IgD-negative memory B cell (primary cell): ENCODE measurements at regions not wholly inside any gene's neighbourhood (a gene's known extent, or its start where the extent isn't known, plus 50 kb on each side); places are given as distances from the start of the nearest gene placed in this dataset.
"Not testable (repeated sequence)": the region's sequence is repeated elsewhere in the genome, so short reads cannot be mapped to it uniquely, and the experiment has no call there.

Experiments used
- H3K27ac Mint-ChIP-seq, 3 donors: one replicate each; pipeline ENCODE4 v1.8.0; 2020 to 2022; ENCODE audit warnings: mild to moderate bottlenecking in 3 of 3, mixed read lengths in 3 of 3, moderate library complexity in 1 of 3
- H3K27me3 Mint-ChIP-seq: one replicate; pipeline ENCODE4 v1.8.0; 2021; ENCODE audit warnings: mixed read lengths
- H3K36me3 Mint-ChIP-seq: one replicate; pipeline ENCODE4 v1.8.0; 2020; ENCODE audit warnings: mild to moderate bottlenecking, mixed read lengths
- H3K4me1 Mint-ChIP-seq, 3 donors: one replicate each; pipeline ENCODE4 v1.8.0; 2020 to 2022; ENCODE audit warnings: mixed read lengths in 3 of 3, mild to moderate bottlenecking in 1 of 3
- H3K4me3 Mint-ChIP-seq, 4 donors: one replicate each; pipeline ENCODE4 v1.8.0; 2020 to 2022; ENCODE audit warnings: mild to moderate bottlenecking in 4 of 4, mixed read lengths in 4 of 4, moderate library complexity in 3 of 4
- H3K9me3 Mint-ChIP-seq, 3 donors: one replicate each; pipeline ENCODE4 v1.8.0; 2020 to 2021; ENCODE audit warnings: mixed read lengths in 3 of 3, mild to moderate bottlenecking in 1 of 3

- H3K9me3 Mint-ChIP-seq, result no peaks in the 10 kb centered on the region
- no peak overlapping the region for H3K27ac Mint-ChIP-seq
- H3K27me3 Mint-ChIP-seq, result no peaks in the 10 kb centered on the region
- no peak overlapping the region for H3K4me3 Mint-ChIP-seq
- H3K4me1 Mint-ChIP-seq, result no peaks in the 10 kb centered on the region
- H3K36me3 Mint-ChIP-seq, result peaks cover 2% of the 10 kb centered on the region
Measured at GRCh38 chr10:28991333-28992270, 297.3 kb upstream of the LYZL1 start.

- Mint-ChIP-seq H3K4me3 (no peak overlapping the region), H3K36me3 (peaks cover 2% of the 10 kb centered on the region), H3K9me3 (no peaks in the 10 kb centered on the region), H3K27me3 (no peaks in the 10 kb centered on the region), H3K4me1 (no peaks in the 10 kb centered on the region), H3K27ac (no peak overlapping the region)
Measured at GRCh38 chr10:28993056-28993455, 295.8 kb upstream of the LYZL1 start.

GRCh38 chr10:28993861-28994260 is 295.0 kb upstream of the LYZL1 start:
- peaks cover 0 to 3% (median 0%) of the 10 kb centered on the region in 3 donors for H3K9me3 Mint-ChIP-seq
- no peaks in the 10 kb centered on the region for H3K4me1 Mint-ChIP-seq
- H3K36me3 Mint-ChIP-seq, result peaks cover 2% of the 10 kb centered on the region
- no peaks in the 10 kb centered on the region for H3K27me3 Mint-ChIP-seq
- no peak overlapping the region for H3K4me3 Mint-ChIP-seq
- H3K27ac Mint-ChIP-seq, result no peak overlapping the region

GRCh38 chr10:28994802-28995201 is 294.1 kb upstream of the LYZL1 start:
- not testable (repeated sequence) for H3K27ac Mint-ChIP-seq

GRCh38 chr10:28995497-28995896 is 293.4 kb upstream of the LYZL1 start:
- H3K27me3 Mint-ChIP-seq, result no peaks in the 10 kb centered on the region
- H3K4me3 Mint-ChIP-seq, result no peak overlapping the region
- no peaks in the 10 kb centered on the region for H3K4me1 Mint-ChIP-seq
- no peak overlapping the region for H3K27ac Mint-ChIP-seq
- peaks cover 2% of the 10 kb centered on the region for H3K36me3 Mint-ChIP-seq
- H3K9me3 Mint-ChIP-seq, result peaks cover 0 to 3% (median 0%) of the 10 kb centered on the region in 3 donors

More at GRCh38 chr10:28994802-28995201, 294.1 kb upstream of the LYZL1 start:
- not testable (repeated sequence) for H3K4me3 Mint-ChIP-seq, H3K9me3 Mint-ChIP-seq, H3K36me3 Mint-ChIP-seq, H3K27me3 Mint-ChIP-seq, H3K4me1 Mint-ChIP-seq

GRCh38 chr10:28996345-28996744 is 292.5 kb upstream of the LYZL1 start:
- H3K4me1 Mint-ChIP-seq, result no peaks in the 10 kb centered on the region
- H3K4me3 Mint-ChIP-seq, result no peak overlapping the region
- H3K27ac Mint-ChIP-seq, result no peak overlapping the region
- H3K36me3 Mint-ChIP-seq, result peaks cover 2% of the 10 kb centered on the region
- no peaks in the 10 kb centered on the region for H3K27me3 Mint-ChIP-seq
- peaks cover 0 to 4% (median 3%) of the 10 kb centered on the region in 3 donors for H3K9me3 Mint-ChIP-seq

GRCh38 chr10:28996947-28997551 is 291.8 kb upstream of the LYZL1 start:
- no peak overlapping the region for H3K27ac Mint-ChIP-seq
- H3K27me3 Mint-ChIP-seq, result no peaks in the 10 kb centered on the region
- no peaks in the 10 kb centered on the region for H3K4me1 Mint-ChIP-seq
- peaks cover 2% of the 10 kb centered on the region for H3K36me3 Mint-ChIP-seq
- peaks cover 0 to 4% (median 3%) of the 10 kb centered on the region in 3 donors for H3K9me3 Mint-ChIP-seq
- H3K4me3 Mint-ChIP-seq, result no peak overlapping the region

- Mint-ChIP-seq H3K36me3 (peaks cover 2% of the 10 kb centered on the region), H3K27ac (no peak overlapping the region), H3K27me3 (no peaks in the 10 kb centered on the region), H3K4me3 (no peak overlapping the region), H3K4me1 (no peaks in the 10 kb centered on the region), H3K9me3 (peaks cover 0 to 4% (median 3%) of the 10 kb centered on the region in 3 donors)
Measured at GRCh38 chr10:28997734-28998133, 291.1 kb upstream of the LYZL1 start.

GRCh38 chr10:29001801-29002200 is 287.1 kb upstream of the LYZL1 start:
- H3K27ac Mint-ChIP-seq, result no peak overlapping the region
- no peaks in the 10 kb centered on the region for H3K4me1 Mint-ChIP-seq
- H3K36me3 Mint-ChIP-seq, result no peaks in the 10 kb centered on the region
- H3K4me3 Mint-ChIP-seq, result no peak overlapping the region
- peaks cover 2 to 5% (median 4%) of the 10 kb centered on the region in 3 donors for H3K9me3 Mint-ChIP-seq
- H3K27me3 Mint-ChIP-seq, result no peaks in the 10 kb centered on the region

- not testable (repeated sequence) for H3K27me3 Mint-ChIP-seq, H3K27ac Mint-ChIP-seq, H3K9me3 Mint-ChIP-seq, H3K4me3 Mint-ChIP-seq, H3K36me3 Mint-ChIP-seq, H3K4me1 Mint-ChIP-seq
Measured at GRCh38 chr10:29003014-29003413, 285.9 kb upstream of the LYZL1 start.

- H3K4me3 Mint-ChIP-seq, result no peak overlapping the region
- H3K27ac Mint-ChIP-seq, result no peak overlapping the region
- H3K36me3 Mint-ChIP-seq, result no peaks in the 10 kb centered on the region
- peaks cover 2% of the 10 kb centered on the region for H3K27me3 Mint-ChIP-seq
- H3K4me1 Mint-ChIP-seq, result peaks cover 0 to 3% (median 0%) of the 10 kb centered on the region in 3 donors
- H3K9me3 Mint-ChIP-seq, result peaks cover 2 to 4% (median 3%) of the 10 kb centered on the region in 3 donors
Measured at GRCh38 chr10:29005988-29006387, 282.9 kb upstream of the LYZL1 start.

GRCh38 chr10:29007370-29007747 is 281.5 kb upstream of the LYZL1 start:
- no peak overlapping the region for H3K4me3 Mint-ChIP-seq
- H3K27me3 Mint-ChIP-seq, result peaks cover 2% of the 10 kb centered on the region
- no peaks in the 10 kb centered on the region for H3K36me3 Mint-ChIP-seq
- peaks cover 0 to 4% (median 2%) of the 10 kb centered on the region in 3 donors for H3K9me3 Mint-ChIP-seq
- peaks cover 0 to 3% (median 0%) of the 10 kb centered on the region in 3 donors for H3K4me1 Mint-ChIP-seq
- H3K27ac Mint-ChIP-seq, result no peak overlapping the region

- H3K4me3 Mint-ChIP-seq, result no peak overlapping the region
- peaks cover 0 to 4% (median 2%) of the 10 kb centered on the region in 3 donors for H3K9me3 Mint-ChIP-seq
- no peaks in the 10 kb centered on the region for H3K36me3 Mint-ChIP-seq
- H3K4me1 Mint-ChIP-seq, result peaks cover 0 to 3% (median 0%) of the 10 kb centered on the region in 3 donors
- H3K27me3 Mint-ChIP-seq, result peaks cover 2% of the 10 kb centered on the region
- H3K27ac Mint-ChIP-seq, result no peak overlapping the region
Measured at GRCh38 chr10:29007748-29008610, 280.9 kb upstream of the LYZL1 start.

- H3K4me3 Mint-ChIP-seq, result no peak overlapping the region
- H3K9me3 Mint-ChIP-seq, result peaks cover 0 to 5% (median 4%) of the 10 kb centered on the region in 3 donors
- no peaks in the 10 kb centered on the region for H3K36me3 Mint-ChIP-seq
- H3K27me3 Mint-ChIP-seq, result peaks cover 2% of the 10 kb centered on the region
- H3K27ac Mint-ChIP-seq, result no peak overlapping the region
- peaks cover 0 to 3% (median 0%) of the 10 kb centered on the region in 3 donors for H3K4me1 Mint-ChIP-seq
Measured at GRCh38 chr10:29009464-29009863, 279.4 kb upstream of the LYZL1 start.

GRCh38 chr10:29011516-29011915 is 277.4 kb upstream of the LYZL1 start:
- peaks cover 0 to 2% (median 2%) of the 10 kb centered on the region in 3 donors for H3K9me3 Mint-ChIP-seq
- no peak overlapping the region for H3K27ac Mint-ChIP-seq
- no peak overlapping the region for H3K4me3 Mint-ChIP-seq
- peaks cover 2% of the 10 kb centered on the region for H3K27me3 Mint-ChIP-seq
- no peaks in the 10 kb centered on the region for H3K36me3 Mint-ChIP-seq
- peaks cover 0 to 3% (median 0%) of the 10 kb centered on the region in 3 donors for H3K4me1 Mint-ChIP-seq
